ENCODE measurements at regions not wholly inside any gene's neighbourhood (a gene's known extent, or its start where the extent isn't known, plus 50 kb on each side); places are given as distances from the start of the nearest gene placed in this dataset.

- TF ChIP-seq PATZ1 (CRISPR knock-in tag; IDR thresholded peaks at IDR 0.05; ENCODE audit: borderline replicate concordance): no peak
- TF ChIP-seq ZFP30 (CRISPR knock-in tag; IDR thresholded peaks at IDR 0.05): no peak
- no peak for TF ChIP-seq OSR1 (CRISPR knock-in tag; IDR thresholded peaks at IDR 0.05)
These were observed 84.4 kb upstream of the NUDT12 start for GRCh38 chr5:103646698-103647614.
